IMR-90 (cell line): ENCODE measurements at regions not wholly inside any gene's neighbourhood (a gene's known extent, or its start where the extent isn't known, plus 50 kb on each side); places are given as distances from the start of the nearest gene placed in this dataset.

Source experiments
- ATAC-seq: fragments of 200-7000 bp; cut with Tn5 transposase; 2 replicates; pipeline ENCODE4 v1.9.1; 2020; ENCODE audit warnings: low read depth, mild to moderate bottlenecking, moderate library complexity
- BruUV-seq: library from RNA; stranded (reverse); fragments of 400-500 nt; replicated peaks from 2 replicates; lab custom pipeline; 2021; lab: Mats Ljungman, UMichigan
- CTCF ChIA-PET: fragments of 300-600 bp; formaldehyde crosslinking; extraction: SDS; loops from one replicate; lab custom pipeline; 2021; ENCODE audit warnings: antibody characterized with exemption; lab: Yijun Ruan, JAX
- POLR2A ChIA-PET: fragments of 300-600 bp; sonication (Branson Sonifier 250); formaldehyde crosslinking; loops from one replicate; lab custom pipeline; 2022; ENCODE audit warnings: antibody characterized with exemption; ENCODE audit not compliant: unreplicated experiment; lab: Charles Lee
- DNase-seq: peaks from one replicate; pipeline ENCODE4 v3.0.0; 2013
- H2AFZ ChIP-seq: replicated peaks from 2 replicates; pipeline ENCODE3; 2013; ENCODE audit warnings: low read length, mild to moderate bottlenecking; ENCODE audit not compliant: poor library complexity
- H2AK5ac ChIP-seq: 2 replicates; pipeline ENCODE4 v1.6.1; 2013; ENCODE audit warnings: low read depth, low read length, inconsistent platforms
- H2AK9ac ChIP-seq: replicated peaks from 2 replicates; pipeline ENCODE3; 2013; ENCODE audit warnings: mild to moderate bottlenecking, low read depth, low read length, moderate library complexity; ENCODE audit not compliant: poor library complexity
- H2BK120ac ChIP-seq: 2 replicates; pipeline ENCODE4 v1.6.1; 2013; ENCODE audit warnings: low read depth, low read length, inconsistent platforms
- H2BK15ac ChIP-seq: 3 replicates; pipeline ENCODE4 v1.6.1; 2013; ENCODE audit warnings: low read depth, low read length, inconsistent platforms
- H2BK20ac ChIP-seq: 2 replicates; pipeline ENCODE4 v1.6.1; 2013; ENCODE audit warnings: low read depth, mild to moderate bottlenecking, inconsistent platforms, low read length, moderate library complexity
- H2BK5ac ChIP-seq: 2 replicates; pipeline ENCODE4 v1.6.1; 2013; ENCODE audit warnings: mild to moderate bottlenecking, low read depth, low read length, inconsistent platforms; ENCODE audit not compliant: poor library complexity, severe bottlenecking
- H3K14ac ChIP-seq: replicated peaks from 2 replicates; pipeline ENCODE4 v1.6.1; 2013; ENCODE audit warnings: low read depth, low read length, inconsistent platforms
- H3K18ac ChIP-seq: 2 replicates; pipeline ENCODE4 v1.6.1; 2013; ENCODE audit warnings: low read depth, low read length, control low read depth
- H3K23ac ChIP-seq: 2 replicates; pipeline ENCODE4 v1.6.1; 2013; ENCODE audit warnings: low read depth, low read length, inconsistent platforms
- H3K27ac ChIP-seq: 2 replicates; pipeline ENCODE4 v1.5.1; 2013; ENCODE audit warnings: mild to moderate bottlenecking, control low read depth, low read length; ENCODE audit not compliant: insufficient read depth
- H3K27me3 ChIP-seq: 2 replicates; pipeline ENCODE4 v1.6.1; 2013; ENCODE audit warnings: low read length; ENCODE audit not compliant: control insufficient read depth, insufficient read depth
- H3K36me3 ChIP-seq: 2 replicates; pipeline ENCODE4 v1.6.1; 2013; ENCODE audit warnings: low read length, mixed read lengths; ENCODE audit not compliant: control insufficient read depth, insufficient read depth
- H3K4ac ChIP-seq: 2 replicates; pipeline ENCODE4 v1.6.1; 2013; ENCODE audit warnings: low read depth, low read length, inconsistent platforms
- H3K4me1 ChIP-seq: 2 replicates; pipeline ENCODE4 v1.6.1; 2013; ENCODE audit warnings: low read length, mixed read lengths; ENCODE audit not compliant: control insufficient read depth, insufficient read depth
- H3K4me2 ChIP-seq: 2 replicates; pipeline ENCODE4 v1.6.1; 2013; ENCODE audit warnings: low read depth, mild to moderate bottlenecking, control low read depth, low read length, moderate library complexity
- H3K4me3 ChIP-seq: 2 replicates; pipeline ENCODE4 v1.5.1; 2013; ENCODE audit warnings: low read depth, mild to moderate bottlenecking, control low read depth, low read length, moderate library complexity; ENCODE audit not compliant: insufficient read depth
- H3K56ac ChIP-seq: 2 replicates; pipeline ENCODE4 v1.6.1; 2013; ENCODE audit warnings: low read length, inconsistent platforms; ENCODE audit not compliant: insufficient read depth; ENCODE audit errors: extremely low read depth
- H3K79me1 ChIP-seq, 2 experiments: 2 replicates each; pipeline ENCODE4 v1.6.1; 2013; ENCODE audit warnings: low read length in 2 of 2, inconsistent platforms in 1 of 2, low read depth in 1 of 2
- H3K9ac ChIP-seq: 2 replicates; pipeline ENCODE4 v1.6.1; 2013; ENCODE audit warnings: low read depth, low read length, control low read depth
- H3K9me1 ChIP-seq: 2 replicates; pipeline ENCODE4 v1.6.1; 2013; ENCODE audit warnings: low read length, inconsistent platforms; ENCODE audit not compliant: insufficient read depth
- H3K9me3 ChIP-seq: 2 replicates; pipeline ENCODE4 v1.6.1; 2013; ENCODE audit warnings: low read length; ENCODE audit not compliant: control insufficient read depth, insufficient read depth
- H4K20me1 ChIP-seq: 2 replicates; pipeline ENCODE4 v1.6.1; 2013; ENCODE audit warnings: low read length, inconsistent platforms; ENCODE audit not compliant: insufficient read depth
- H4K5ac ChIP-seq: 2 replicates; pipeline ENCODE4 v1.6.1; 2013; ENCODE audit warnings: mild to moderate bottlenecking, low read depth, low read length, control low read depth
- H4K8ac ChIP-seq, 2 experiments: 2 replicates each; pipeline ENCODE4 v1.6.1; 2013; ENCODE audit warnings: low read depth in 2 of 2, low read length in 2 of 2, control low read depth in 1 of 2, inconsistent platforms in 1 of 2
- H4K91ac ChIP-seq: 2 replicates; pipeline ENCODE4 v1.6.1; 2013; ENCODE audit warnings: low read depth, low read length, inconsistent platforms; ENCODE audit not compliant: insufficient read depth
- MAFK ChIP-seq: IDR thresholded peaks from 2 replicates; pipeline ENCODE4 v1.6.1; 2012; ENCODE audit warnings: low read depth, low read length, improper control_type of control experiment
- POLR2A ChIP-seq: IDR thresholded peaks from 2 replicates; pipeline ENCODE4 v1.6.1; 2012; ENCODE audit warnings: mild to moderate bottlenecking, low read depth, low read length
- WGBS, 2 experiments: methylation state at CpG; one replicate each; pipeline versions ENCODE4 v1.1.5 to v1.1.7; 2013; ENCODE audit warnings: missing lambda C conversion rate in 2 of 2; ENCODE audit not compliant: insufficient read length in 1 of 2; ENCODE audit errors: extremely low coverage in 2 of 2; 5-methylcytosine and 5-hydroxymethylcytosine counted together
- dilution Hi-C: fragments of 300-500 bp; cut with HindIII; formaldehyde crosslinking; loops from one replicate; pipeline ENCODE4 v1.14.3; 2018; ENCODE audit warnings: low sequenced_read_pairs; ENCODE audit not compliant: unreplicated experiment
- in situ Hi-C: fragments of 300-500 bp; cut with MboI; formaldehyde crosslinking; loops from 3 replicates; pipeline ENCODE4 v1.14.3; 2019; ENCODE audit warnings: low sequenced_read_pairs, inconsistent platforms, mixed read lengths
- intact Hi-C: fragments of 100-400 bp; cut with micrococcal nuclease; formaldehyde crosslinking; loops from 2 replicates; pipeline ENCODE4 v1.10.0; 2022

DNA sequence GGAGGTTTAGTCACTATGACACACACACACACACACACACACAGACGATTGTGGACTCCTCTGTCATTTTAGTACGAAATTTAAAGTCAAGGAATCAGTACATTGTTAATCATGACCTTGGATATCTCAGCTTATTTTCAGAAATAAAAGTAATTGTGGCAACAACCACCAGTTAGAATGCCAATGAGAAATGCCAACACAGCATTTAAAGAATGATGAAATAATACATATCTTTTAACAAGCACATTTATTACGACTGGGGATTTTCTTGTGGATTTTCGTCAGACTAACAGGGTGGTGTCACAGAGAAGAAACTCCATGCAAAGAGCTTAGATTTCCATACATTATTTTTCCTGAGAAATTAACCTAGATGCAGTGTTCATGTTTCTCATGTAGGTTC lies 1289.4 kb downstream of the AACS start:
- H3K9me3 ChIP-seq: peaks cover 17% of the 10 kb centered on the region
- CTCF ChIA-PET: no interaction called here

More for the DNA sequence above, 1289.4 kb downstream of the AACS start:
- Histone ChIP-seq H3K36me3 (no peaks in the 10 kb centered on the region), H3K14ac (no peak overlapping the region), H2AK9ac (no peak overlapping the region), H2BK15ac (no peak overlapping the region), H3K27me3 (no peaks in the 10 kb centered on the region), H3K27ac (no peak overlapping the region), H4K91ac (no peak overlapping the region), H3K4me3 (no peak overlapping the region), H3K4me1 (no peaks in the 10 kb centered on the region), H3K18ac (no peak overlapping the region), H4K20me1 (no peaks in the 10 kb centered on the region), H3K4me2 (no peak overlapping the region), H4K8ac (no peak overlapping the region), H2BK5ac (no peak overlapping the region), H2BK20ac (no peak overlapping the region), H2AFZ (no peak overlapping the region), H4K5ac (no peak overlapping the region), H3K23ac (no peak overlapping the region), H2BK120ac (no peak overlapping the region), H3K9ac (no peak overlapping the region), H2AK5ac (no peak overlapping the region), H3K9me1 (no peaks in the 10 kb centered on the region), H3K56ac (no peak overlapping the region), H3K79me1 (no peaks in the 10 kb centered on the region), H3K4ac (no peak overlapping the region)
- BruUV-seq: no TSS peak
- dilution Hi-C loops (no loop called here), in situ Hi-C loops (no loop called here), intact Hi-C loops (no loop called here)
- ATAC-seq (no peak), DNase-seq (no peak)
- TF ChIP-seq MAFK: peak; percentile 66
- no peak for TF ChIP-seq POLR2A
- no CpG with 5 or more reads among the region's 4 CpGs for WGBS, 2 experiments
- POLR2A ChIA-PET: no interaction called here
